HG03196 (cell line): ENCODE measurements at regions not wholly inside any gene's neighbourhood (a gene's known extent, or its start where the extent isn't known, plus 50 kb on each side); places are given as distances from the start of the nearest gene placed in this dataset.

ENCODE experiments used
- ATAC-seq: cut with Tn5 transposase; IDR thresholded peaks from one replicate; pipeline ENCODE4 v1.9.1; 2021; ENCODE audit not compliant: unreplicated experiment

GRCh38 chr9:129273136-129273895 is 95.3 kb upstream of the IER5L start:
- no peak for ATAC-seq

GRCh38 chr9:129272348-129273025 is 94.4 kb upstream of the IER5L start:
- no peak for ATAC-seq

DNA sequence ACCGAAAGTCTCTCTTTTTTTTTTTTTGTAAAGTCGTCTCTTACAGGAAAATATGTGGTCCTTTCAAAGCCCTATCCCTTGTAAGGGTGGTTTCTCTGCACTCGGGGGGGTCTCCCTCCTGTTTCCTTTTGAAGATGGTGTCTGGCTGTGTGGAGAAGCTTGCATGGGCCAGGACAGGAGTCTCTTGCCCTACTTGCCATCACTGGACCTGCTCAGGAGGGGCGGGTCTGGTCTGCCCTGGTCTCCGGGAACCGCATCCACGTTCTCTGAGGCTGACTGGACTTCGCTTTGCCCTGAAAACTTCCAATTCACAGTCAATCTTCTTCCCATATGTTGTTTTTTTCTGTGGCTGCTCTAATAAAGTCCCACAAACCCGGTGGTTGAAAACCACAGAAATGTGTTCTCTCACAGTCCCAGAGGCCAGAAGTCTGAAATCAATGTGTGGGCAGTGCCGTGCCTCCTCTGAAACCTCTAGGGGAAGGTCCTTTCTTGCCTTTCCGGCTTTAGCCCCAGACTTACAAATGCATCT is 92.9 kb upstream of the IER5L start:
- peak; percentile 33 for ATAC-seq

DNA sequence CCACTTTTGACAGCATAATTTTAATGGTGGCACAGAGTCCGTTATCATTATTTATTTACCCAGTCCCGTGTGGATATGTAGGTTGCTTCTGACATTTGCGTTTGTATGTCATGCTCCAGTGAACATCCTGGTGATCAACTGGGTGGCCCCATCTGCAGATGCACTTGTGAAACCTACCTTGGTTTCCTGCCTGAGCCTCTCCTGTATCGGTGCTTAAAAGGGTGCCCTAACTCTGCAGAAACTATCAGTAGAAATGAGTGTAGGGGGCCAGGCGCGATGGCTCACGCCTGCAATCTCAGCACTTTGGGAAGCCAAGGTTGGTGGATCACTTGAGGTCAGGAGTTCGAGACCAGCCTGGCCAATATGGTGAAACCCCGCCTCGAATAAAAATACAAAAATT is 92.1 kb upstream of the IER5L start:
- peak; percentile 66 for ATAC-seq

- no peak for ATAC-seq
These were observed 89.1 kb upstream of the IER5L start for GRCh38 chr9:129267141-129267540.

DNA sequence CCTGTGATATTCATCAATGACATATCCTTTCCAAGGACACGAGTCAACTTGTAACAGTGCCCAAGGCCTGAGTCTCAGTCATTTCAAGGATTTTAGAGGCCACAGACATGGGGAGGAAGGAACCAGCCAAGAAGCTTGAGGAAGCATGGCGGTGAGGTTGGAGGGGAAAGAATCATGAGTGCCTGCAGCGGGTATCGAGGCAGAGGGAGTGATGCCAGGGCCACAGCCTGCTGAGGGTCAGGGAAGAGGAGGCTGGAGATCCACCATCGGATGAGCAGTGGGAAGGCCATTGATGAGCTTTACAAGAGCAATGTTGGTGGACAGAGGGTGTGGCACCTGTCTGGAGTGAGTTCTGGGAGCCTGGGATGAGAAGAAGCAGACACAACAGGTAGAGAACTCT is 88.5 kb upstream of the IER5L start:
- no peak for ATAC-seq

GRCh38 chr9:129264388-129264787 is 86.3 kb upstream of the IER5L start:
- no peak for ATAC-seq

DNA sequence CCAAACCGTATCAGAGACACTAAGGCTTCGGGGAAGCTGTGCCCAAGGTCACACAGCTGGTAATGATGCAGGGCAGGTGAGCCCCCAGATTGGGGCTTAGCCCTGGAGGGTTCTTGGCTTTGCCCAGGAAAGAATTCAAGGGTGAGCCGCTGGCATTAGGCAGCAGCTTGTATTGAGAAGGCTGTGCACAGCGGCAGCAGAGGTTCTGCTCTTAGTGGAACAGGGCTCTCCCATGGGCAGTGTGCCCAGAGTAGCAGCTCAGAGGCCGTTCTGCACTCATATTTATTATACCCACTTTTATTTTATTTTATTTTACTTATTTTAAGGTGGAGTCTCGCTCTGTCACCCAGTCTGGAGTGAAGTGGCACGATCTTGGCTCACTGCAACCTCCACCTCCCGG is 85.8 kb upstream of the IER5L start:
- no peak for ATAC-seq

DNA sequence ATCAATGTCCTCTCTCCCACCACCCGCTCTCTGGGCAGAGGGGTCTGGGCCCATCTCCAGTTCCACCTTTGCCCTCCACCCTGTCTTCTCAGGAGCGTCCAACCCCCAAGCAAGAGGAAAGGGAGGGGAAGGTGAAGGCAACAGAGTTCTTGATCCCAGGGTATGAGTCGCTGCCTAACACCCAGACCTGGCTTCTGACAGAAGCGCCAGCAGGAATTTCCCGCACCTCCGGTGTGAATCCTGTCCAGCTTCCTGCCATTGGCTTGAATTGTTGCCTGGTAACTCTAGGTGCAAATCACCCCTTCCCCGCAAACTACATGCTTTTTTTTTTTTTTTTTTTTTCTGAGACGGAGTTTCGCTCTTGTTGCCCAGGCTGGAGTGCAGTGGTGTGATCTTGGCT is 84.2 kb upstream of the IER5L start:
- no peak for ATAC-seq

- ATAC-seq = no peak
These were observed 81.3 kb upstream of the IER5L start for GRCh38 chr9:129259375-129259774.

GRCh38 chr9:129258823-129259301 is 80.8 kb upstream of the IER5L start:
- ATAC-seq = no peak

DNA sequence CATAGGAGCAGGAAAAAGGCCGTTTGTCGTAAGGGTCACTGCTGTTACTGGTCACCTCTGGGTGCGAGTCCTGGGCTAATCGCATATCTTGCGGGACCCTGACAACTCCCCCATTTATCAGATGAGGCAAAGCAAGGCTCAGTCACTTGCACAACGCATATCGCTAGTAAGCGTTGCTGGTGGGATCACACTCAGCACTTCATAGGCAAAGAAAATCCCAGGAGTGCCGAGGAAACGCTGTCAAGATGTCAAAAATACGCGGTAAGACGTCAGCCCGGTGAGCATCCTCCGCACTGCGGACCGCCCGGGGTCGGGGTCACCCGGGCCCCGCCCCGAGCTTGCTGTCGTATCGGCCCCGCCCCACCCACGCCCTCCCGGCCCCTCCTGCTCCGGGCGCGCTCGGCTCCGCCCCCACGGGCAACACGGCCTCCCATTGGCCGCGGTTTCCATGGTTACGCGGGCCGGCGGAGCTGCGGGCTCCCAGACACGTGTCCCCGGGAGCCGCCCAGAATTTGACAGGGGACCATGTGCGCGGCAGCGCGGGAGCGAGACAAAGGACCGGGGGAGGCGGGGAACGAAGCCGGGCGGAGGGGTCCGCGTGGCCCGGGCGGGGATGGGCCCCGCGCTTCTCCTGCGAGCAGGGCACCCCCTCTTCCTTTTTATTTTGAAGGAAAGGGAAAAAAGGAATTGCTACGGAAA is 80.2 kb upstream of the IER5L start:
- ATAC-seq = no peak

GRCh38 chr9:129256959-129257713 is 79.1 kb upstream of the IER5L start:
- ATAC-seq = no peak

DNA sequence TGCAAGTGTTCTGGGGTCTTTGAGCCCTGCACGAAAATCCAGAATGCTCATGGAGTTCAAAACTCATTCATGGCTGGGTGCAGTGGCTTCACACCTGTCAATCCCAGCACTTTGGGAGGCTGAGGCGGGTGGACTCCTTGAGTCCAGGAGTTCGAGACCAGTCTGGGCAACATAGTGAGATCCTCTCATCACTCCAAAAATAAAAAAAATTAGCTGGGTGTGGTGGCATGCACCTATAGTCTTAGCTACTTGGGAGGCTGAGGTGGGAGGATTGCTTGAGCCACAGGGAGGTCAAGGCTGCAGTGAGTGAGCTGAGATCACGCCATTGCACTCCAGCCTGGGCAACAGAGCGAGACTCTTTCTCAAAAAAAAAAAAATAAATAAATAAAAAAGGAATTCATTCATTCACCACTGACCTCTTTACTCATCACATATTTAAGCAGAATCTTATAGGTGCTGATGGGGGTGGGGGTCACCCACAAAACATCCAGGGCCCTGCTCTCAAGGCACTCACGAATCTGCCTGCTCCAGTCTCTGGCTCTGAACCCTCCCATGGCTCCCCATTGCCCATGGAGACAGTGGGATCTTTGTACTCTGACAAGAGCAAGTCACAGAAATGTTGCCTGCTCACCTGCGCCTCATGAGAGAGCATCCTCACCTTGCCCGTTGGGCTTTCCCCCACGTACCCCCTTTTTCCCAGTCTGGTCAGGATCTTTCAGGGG is 76.7 kb upstream of the IER5L start:
- ATAC-seq = no peak

GRCh38 chr9:129253803-129254381 is 75.8 kb upstream of the IER5L start:
- no peak for ATAC-seq

- ATAC-seq = no peak
These were observed 75.1 kb upstream of the IER5L start for GRCh38 chr9:129252937-129253802.

DNA sequence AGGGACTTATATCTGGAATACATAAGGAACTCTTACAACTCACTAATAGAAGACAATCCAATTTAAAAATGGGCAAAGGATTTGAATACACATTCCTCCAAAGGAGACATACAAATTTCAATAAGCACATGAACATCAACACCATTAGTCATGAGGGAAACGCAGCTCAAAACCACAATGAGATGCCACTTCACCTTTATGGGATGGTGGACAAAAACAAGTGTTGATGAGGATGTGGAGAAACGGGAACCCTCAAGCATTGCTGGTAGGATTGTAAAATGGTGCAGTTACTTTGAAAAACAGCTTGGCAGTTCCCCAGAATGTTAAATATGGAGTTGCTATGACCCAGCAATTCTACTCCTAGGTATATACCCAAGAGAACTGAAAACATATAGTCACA is 72.7 kb upstream of the IER5L start:
- no peak for ATAC-seq

- ATAC-seq = no peak
These were observed 69.5 kb upstream of the IER5L start for GRCh38 chr9:129247285-129248153.
